ENCODE measurements at regions not wholly inside any gene's neighbourhood (a gene's known extent, or its start where the extent isn't known, plus 50 kb on each side); places are given as distances from the start of the nearest gene placed in this dataset.

DNA sequence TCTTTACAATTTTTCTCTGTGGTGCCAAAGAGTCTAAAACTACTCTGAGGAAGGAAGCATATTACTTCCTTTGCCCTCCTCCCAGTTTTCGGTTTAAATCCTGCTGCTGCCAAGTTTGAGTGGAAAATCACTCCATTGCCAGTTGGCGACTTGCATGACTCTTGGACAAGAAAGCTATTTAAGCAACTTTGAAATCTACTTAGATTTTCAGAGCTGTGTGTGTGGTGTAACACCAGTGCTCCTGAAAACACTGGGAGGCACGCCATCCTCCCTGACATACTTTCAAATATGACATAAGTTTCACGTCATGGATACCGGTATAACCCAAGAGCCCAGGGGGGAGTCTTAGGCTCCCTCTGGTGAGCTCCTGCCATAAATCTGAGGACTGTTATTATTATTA, 83.5 kb upstream of the RIOK2 start:
- H3K36me3 Mint-ChIP-seq (ENCODE audit: low read depth) = peaks cover 4% of the 10 kb centered on the region; the same call in 1 of the 2 replicates
- H3K4me1 Mint-ChIP-seq (ENCODE audit: low read depth) = no peaks in the 10 kb centered on the region
- H3K27me3 Mint-ChIP-seq (ENCODE audit: insufficient read depth) = peaks cover 2% of the 10 kb centered on the region; the same call in 1 of the 2 replicates
- H3K9me3 Mint-ChIP-seq = peaks cover 4% of the 10 kb centered on the region
- no peak overlapping the region for H3K27ac Mint-ChIP-seq
- TF ChIP-seq, protein P1, sequence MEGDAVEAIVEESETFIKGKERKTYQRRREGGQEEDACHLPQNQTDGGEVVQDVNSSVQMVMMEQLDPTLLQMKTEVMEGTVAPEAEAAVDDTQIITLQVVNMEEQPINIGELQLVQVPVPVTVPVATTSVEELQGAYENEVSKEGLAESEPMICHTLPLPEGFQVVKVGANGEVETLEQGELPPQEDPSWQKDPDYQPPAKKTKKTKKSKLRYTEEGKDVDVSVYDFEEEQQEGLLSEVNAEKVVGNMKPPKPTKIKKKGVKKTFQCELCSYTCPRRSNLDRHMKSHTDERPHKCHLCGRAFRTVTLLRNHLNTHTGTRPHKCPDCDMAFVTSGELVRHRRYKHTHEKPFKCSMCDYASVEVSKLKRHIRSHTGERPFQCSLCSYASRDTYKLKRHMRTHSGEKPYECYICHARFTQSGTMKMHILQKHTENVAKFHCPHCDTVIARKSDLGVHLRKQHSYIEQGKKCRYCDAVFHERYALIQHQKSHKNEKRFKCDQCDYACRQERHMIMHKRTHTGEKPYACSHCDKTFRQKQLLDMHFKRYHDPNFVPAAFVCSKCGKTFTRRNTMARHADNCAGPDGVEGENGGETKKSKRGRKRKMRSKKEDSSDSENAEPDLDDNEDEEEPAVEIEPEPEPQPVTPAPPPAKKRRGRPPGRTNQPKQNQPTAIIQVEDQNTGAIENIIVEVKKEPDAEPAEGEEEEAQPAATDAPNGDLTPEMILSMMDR (IDR thresholded peaks at IDR 0.05) = no peak
- H3K4me3 Mint-ChIP-seq = no peak overlapping the region
- DNase-seq = no peak

DNA sequence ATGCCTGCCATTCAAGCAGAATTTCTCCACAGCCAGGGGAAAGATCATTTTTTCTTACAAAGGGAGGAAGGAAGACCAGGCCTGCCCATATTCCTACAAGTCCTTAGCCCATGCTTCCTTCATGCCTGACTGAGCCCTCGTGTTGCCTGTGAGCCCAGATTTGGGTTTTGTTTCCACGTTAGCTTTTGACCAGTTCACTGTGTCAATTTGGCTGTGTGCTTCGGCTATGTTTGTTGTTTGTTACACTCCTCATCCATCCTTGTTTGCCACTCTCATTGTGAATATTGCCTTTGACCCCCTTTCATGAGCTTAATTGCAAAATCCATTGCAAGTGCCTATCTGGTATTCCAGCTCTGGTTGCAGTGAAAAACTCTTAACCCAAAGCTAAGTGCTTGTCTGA, 84.7 kb upstream of the RIOK2 start:
- peaks cover 10% of the 10 kb centered on the region; the same call in 1 of the 2 replicates for H3K36me3 Mint-ChIP-seq (ENCODE audit: low read depth)
- TF ChIP-seq, protein P1 (IDR thresholded peaks at IDR 0.05) = no peak
- H3K27ac Mint-ChIP-seq = no peak overlapping the region
- H3K4me1 Mint-ChIP-seq (ENCODE audit: low read depth) = no peaks in the 10 kb centered on the region
- H3K4me3 Mint-ChIP-seq = no peak overlapping the region
- no peak for DNase-seq
- H3K27me3 Mint-ChIP-seq (ENCODE audit: insufficient read depth) = peaks cover 2% of the 10 kb centered on the region; the same call in 1 of the 2 replicates
- H3K9me3 Mint-ChIP-seq = peaks cover 13% of the 10 kb centered on the region

DNA sequence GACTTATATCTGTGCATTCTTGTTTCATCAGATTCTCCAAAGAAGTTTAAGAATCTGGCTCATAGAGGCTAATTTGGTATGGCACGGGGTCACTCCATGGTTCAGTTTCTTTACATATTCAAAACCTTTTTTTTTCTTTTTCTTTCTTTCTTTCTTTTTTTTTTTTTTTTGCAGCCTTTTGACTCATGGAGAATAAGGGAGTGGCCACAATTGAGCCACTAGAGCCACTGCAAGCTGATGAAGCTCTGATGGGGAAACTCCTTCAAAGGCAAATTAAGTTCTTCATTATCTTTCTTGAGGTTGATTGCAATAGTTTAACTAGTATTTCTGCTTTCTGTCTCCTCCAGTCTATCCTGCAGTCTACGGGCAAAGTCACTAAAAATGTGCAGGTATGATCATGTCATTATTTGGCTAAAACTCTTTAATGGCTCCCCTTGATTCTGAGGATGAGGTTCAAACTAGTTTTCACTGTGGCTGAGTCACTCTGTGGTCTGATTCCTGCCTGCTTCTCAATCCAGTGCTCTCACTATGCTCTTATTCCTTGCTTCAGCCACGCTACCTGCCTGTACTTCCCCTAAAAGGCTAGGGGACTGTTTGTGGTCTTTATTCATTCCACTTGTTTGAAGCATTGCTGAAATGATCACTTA, 93.5 kb upstream of the RIOK2 start:
- DNase-seq = no peak
- peaks cover 12% of the 10 kb centered on the region for H3K36me3 Mint-ChIP-seq (ENCODE audit: low read depth)

GRCh38 chr5:97281257-97281656, 98.2 kb upstream of the RIOK2 start:
- H3K36me3 Mint-ChIP-seq (ENCODE audit: low read depth) = no peaks in the 10 kb centered on the region; the same call in 1 of the 2 replicates
- DNase-seq = no peak
- H3K9me3 Mint-ChIP-seq = peaks cover 18% of the 10 kb centered on the region
- no peak overlapping the region for H3K4me3 Mint-ChIP-seq
- no peaks in the 10 kb centered on the region for H3K4me1 Mint-ChIP-seq (ENCODE audit: low read depth)
- TF ChIP-seq, protein P1 (IDR thresholded peaks at IDR 0.05) = no peak
- no peaks in the 10 kb centered on the region for H3K27me3 Mint-ChIP-seq (ENCODE audit: insufficient read depth)
- no peak overlapping the region for H3K27ac Mint-ChIP-seq

More for the DNA sequence above, 93.5 kb upstream of the RIOK2 start:
- H3K4me3 Mint-ChIP-seq = no peak overlapping the region
- no peaks in the 10 kb centered on the region; the same call in none of the 2 replicates for H3K27me3 Mint-ChIP-seq (ENCODE audit: insufficient read depth)
- no peaks in the 10 kb centered on the region; the same call in 1 of the 2 replicates for H3K4me1 Mint-ChIP-seq (ENCODE audit: low read depth)
- H3K9me3 Mint-ChIP-seq = peaks cover 13% of the 10 kb centered on the region
- H3K27ac Mint-ChIP-seq = no peak overlapping the region
- TF ChIP-seq, protein P1 (IDR thresholded peaks at IDR 0.05) = no peak

DNA sequence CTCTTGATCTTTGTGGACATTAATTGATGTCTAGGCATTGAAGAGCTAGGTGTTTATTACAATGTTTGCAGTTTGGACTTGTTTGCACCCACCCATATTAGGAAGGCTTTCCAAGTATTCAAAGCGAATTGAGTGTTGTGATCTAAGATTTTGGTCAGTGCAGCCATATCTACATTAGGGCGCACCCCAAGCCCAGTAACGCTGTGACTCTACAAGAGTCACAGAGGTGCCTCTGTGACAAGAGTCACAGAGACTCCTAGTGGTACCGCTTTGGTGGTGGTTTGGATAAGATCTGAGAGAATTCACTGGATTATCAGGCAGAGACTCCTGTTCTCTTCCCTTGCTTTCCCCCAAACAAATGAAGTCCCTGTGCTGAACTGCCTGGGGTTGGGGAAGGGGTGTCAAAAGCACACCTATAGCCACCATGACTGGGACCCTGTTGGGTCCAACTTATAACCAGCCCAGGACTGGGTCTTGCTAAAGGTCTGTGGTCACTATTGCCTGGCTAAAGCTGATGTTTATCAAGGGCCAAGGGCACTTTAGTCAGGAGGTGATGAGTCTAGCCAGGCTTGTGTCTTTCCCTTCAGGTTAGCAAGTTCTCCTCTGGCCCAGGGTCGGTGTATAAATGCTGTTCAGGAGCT, 114.1 kb upstream of the RIOK2 start:
- Mint-ChIP-seq H3K27ac (no peak overlapping the region), H3K9me3 (no peaks in the 10 kb centered on the region), H3K36me3 (ENCODE audit: low read depth) (no peaks in the 10 kb centered on the region), H3K4me1 (ENCODE audit: low read depth) (peaks cover 13% of the 10 kb centered on the region), H3K27me3 (ENCODE audit: insufficient read depth) (no peaks in the 10 kb centered on the region), H3K4me3 (no peak overlapping the region)
- DNase-seq = peak; percentile 59
- TF ChIP-seq, protein P1 (IDR thresholded peaks at IDR 0.05) = peak; percentile 78

Measured in HFFc6 (cell line).